GM12865 (cell line): ENCODE measurements at regions not wholly inside any gene's neighbourhood (a gene's known extent, or its start where the extent isn't known, plus 50 kb on each side); places are given as distances from the start of the nearest gene placed in this dataset.

Experiments used
- DNase-seq: peaks from one replicate; pipeline ENCODE4 v3.0.0; 2010; ENCODE audit warnings: low read depth
- H3K4me3 ChIP-seq: 2 replicates; pipeline ENCODE4 v1.5.1; 2011; ENCODE audit warnings: mild to moderate bottlenecking, low read depth, low read length, control low read depth
- CTCF ChIP-seq: IDR thresholded peaks from 2 replicates; pipeline ENCODE4 v1.5.1; 2011; ENCODE audit warnings: low read length, control low read depth, low read depth, inconsistent platforms; ENCODE audit not compliant: insufficient read depth; ENCODE audit errors: missing control alignments

- H3K4me3 ChIP-seq = no peak overlapping the region
- TF ChIP-seq CTCF = no peak
Observed at GRCh38 chr6:25147223-25147622, 132.0 kb upstream of the CARMIL1 start.

GRCh38 chr6:25150031-25150430 lies 129.1 kb upstream of the CARMIL1 start:
- H3K4me3 ChIP-seq = no peak overlapping the region
- no peak for DNase-seq
- no peak for TF ChIP-seq CTCF

More at GRCh38 chr6:25147223-25147622, 132.0 kb upstream of the CARMIL1 start:
- DNase-seq = peak; percentile 53

- no peak for DNase-seq
- H3K4me3 ChIP-seq = no peak overlapping the region
- no peak for TF ChIP-seq CTCF
Observed at GRCh38 chr6:25150863-25151262, 128.3 kb upstream of the CARMIL1 start.

- no peak overlapping the region for H3K4me3 ChIP-seq
- no peak for DNase-seq
- TF ChIP-seq CTCF = no peak
Observed at GRCh38 chr6:25153079-25153478, 126.1 kb upstream of the CARMIL1 start.

- no peak for TF ChIP-seq CTCF
- DNase-seq = no peak
- H3K4me3 ChIP-seq = no peak overlapping the region
Observed at GRCh38 chr6:25154034-25154596, 125.1 kb upstream of the CARMIL1 start.

- no peak overlapping the region for H3K4me3 ChIP-seq
- no peak for TF ChIP-seq CTCF
- no peak for DNase-seq
Observed at GRCh38 chr6:25155211-25155610, 124.0 kb upstream of the CARMIL1 start.

- no peak overlapping the region for H3K4me3 ChIP-seq
- TF ChIP-seq CTCF = no peak
- no peak for DNase-seq
Observed at GRCh38 chr6:25156123-25156522, 123.1 kb upstream of the CARMIL1 start.
